AG10803 (cell line): ENCODE measurements at regions not wholly inside any gene's neighbourhood (a gene's known extent, or its start where the extent isn't known, plus 50 kb on each side); places are given as distances from the start of the nearest gene placed in this dataset.

Experiments
- DNase-seq: peaks from one replicate; pipeline ENCODE4 v3.0.0; 2010; ENCODE audit warnings: low read depth
- H3K4me3 ChIP-seq: 2 replicates; pipeline ENCODE4 v1.5.1; 2011; ENCODE audit warnings: mild to moderate bottlenecking, low read length, control low read depth
- TF ChIP-seq, protein P1 (sequence below): conservative IDR thresholded peaks from 2 replicates; pipeline ENCODE4 v1.5.1; 2011; ENCODE audit warnings: mild to moderate bottlenecking, low read length, control low read depth, inconsistent platforms

DNA sequence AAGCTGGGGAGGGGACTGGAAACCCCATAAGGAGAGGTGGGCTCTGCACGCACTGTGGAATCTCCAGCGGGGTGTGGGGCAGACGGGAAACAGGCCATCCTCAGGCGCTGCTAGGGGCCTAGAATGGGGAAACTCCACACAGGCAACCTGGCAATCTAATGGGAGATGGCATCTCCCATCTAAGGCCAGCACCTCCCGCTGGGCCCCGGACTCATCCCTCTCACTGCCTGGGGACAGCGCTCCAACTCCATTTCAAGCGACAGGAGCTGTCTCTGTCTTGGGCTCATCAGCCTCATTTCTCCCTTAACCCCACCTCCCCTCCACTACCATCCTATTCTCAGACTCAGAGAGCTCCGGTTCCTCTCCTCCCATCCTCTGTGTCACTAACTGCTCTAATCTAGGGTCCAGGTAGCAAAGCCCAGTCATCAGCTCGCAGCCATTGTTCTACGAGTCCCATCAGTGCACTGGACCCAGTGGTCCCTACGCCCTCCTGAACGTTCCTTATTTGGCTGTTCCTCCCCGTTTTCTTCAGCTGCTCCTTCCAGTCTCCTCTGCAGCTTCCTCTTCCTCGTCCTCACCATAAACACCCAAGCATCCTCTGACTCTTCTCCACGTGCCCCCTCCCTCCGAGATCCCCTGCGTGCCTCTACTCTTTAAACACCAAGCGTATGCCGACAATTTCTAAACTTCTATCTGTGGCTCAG, 93.4 kb upstream of the CASZ1 start:
- TF ChIP-seq, protein P1, sequence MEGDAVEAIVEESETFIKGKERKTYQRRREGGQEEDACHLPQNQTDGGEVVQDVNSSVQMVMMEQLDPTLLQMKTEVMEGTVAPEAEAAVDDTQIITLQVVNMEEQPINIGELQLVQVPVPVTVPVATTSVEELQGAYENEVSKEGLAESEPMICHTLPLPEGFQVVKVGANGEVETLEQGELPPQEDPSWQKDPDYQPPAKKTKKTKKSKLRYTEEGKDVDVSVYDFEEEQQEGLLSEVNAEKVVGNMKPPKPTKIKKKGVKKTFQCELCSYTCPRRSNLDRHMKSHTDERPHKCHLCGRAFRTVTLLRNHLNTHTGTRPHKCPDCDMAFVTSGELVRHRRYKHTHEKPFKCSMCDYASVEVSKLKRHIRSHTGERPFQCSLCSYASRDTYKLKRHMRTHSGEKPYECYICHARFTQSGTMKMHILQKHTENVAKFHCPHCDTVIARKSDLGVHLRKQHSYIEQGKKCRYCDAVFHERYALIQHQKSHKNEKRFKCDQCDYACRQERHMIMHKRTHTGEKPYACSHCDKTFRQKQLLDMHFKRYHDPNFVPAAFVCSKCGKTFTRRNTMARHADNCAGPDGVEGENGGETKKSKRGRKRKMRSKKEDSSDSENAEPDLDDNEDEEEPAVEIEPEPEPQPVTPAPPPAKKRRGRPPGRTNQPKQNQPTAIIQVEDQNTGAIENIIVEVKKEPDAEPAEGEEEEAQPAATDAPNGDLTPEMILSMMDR = no peak
- no peak overlapping the region for H3K4me3 ChIP-seq
- no peak for DNase-seq

DNA sequence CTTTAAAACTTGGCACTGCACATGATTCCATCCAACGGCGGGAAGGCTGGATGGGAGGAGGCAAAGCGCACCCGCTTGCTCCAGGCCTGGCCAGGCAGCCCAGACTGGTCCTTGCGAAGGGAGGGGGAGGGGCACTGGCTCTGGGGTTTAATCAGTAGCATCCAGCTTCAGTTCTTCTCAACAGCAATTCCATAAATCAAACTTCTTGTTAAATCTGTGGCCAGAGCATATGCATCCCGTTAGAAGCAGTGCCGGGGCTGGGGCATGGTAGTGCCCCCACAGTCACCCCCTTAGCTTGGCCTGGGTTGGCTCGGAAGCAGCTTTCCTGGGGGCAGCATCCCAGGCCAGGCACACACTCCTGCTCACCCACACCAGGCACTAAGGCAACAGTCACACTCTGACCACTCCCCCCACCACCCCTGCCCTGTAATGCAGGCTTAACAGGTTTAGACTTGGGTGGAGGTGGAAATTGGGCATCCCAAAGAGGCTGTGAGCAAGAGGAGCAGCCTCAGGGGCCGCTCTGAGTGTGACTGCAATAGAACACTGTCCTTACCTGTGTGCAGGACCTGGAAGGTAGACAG, 94.1 kb upstream of the CASZ1 start:
- TF ChIP-seq, protein P1 = no peak
- DNase-seq = no peak
- H3K4me3 ChIP-seq = no peak overlapping the region

DNA sequence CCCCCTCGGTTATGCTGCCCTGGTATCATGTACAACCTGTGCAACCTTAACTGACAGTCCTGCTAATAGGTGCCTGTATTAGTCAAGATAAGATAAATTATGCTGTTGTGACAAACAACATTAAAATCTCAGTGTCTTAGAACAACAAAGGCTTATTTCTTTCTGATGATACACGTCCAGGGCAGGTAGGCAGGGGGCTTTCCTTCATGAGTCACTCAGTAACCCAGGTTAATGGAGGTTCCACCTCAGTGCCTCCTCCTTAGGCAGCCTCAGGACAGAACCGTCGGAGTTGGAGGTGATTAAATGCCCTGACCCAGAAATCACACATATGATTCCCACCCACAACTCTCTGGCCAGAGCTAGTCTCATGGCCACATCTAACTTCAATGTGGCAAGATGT, 94.6 kb upstream of the CASZ1 start:
- no peak for DNase-seq

DNA sequence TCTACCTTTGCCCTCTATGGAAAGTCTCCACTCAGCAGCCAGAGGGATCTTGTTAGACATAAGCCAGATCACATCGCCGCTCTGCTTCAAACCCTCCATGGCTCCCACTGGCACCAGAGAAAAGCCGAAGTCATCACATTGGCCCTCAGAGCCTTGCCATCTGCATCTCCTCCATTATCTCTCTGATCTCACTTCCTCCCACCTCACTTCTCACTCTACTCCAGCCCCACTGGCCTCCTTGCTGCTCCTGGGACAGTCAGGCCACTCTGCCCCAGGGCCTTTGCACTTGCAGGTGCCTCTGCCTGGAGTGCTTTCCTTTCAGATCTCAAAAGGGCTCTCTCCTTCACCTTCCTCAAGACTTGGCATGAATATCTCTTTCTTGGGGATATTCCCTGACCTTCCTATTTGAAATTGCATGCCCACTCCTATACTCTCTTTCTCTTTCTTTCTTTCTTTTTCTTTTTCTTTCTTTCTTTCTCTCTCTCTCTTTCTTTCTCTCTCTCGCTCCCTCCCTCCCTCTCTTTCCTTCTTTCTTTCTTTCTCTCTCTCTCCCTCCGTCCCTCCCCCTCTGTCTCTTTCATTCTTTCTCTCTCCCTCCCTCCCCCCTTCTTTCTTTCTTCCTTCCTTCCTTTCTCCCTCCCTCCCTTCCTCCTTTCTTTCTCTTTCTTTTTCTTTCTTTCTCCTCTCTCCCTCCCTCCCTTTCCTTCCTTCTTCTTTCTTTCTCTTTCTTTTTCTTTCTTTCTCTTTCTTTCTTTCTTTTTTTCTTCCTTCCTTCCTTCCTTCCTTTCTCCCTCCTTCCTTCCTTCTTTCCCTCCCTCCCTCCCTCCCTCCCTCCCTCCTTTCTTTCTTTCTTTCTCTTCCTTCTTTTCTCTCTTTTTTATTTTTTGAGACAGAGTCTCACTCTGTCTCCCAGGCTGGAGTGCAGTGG, 96.0 kb upstream of the CASZ1 start:
- no peak for DNase-seq
- TF ChIP-seq, protein P1 = no peak
- H3K4me3 ChIP-seq = no peak overlapping the region

More for the DNA sequence above, 94.6 kb upstream of the CASZ1 start:
- H3K4me3 ChIP-seq = no peak overlapping the region
- TF ChIP-seq, protein P1 = no peak

DNA sequence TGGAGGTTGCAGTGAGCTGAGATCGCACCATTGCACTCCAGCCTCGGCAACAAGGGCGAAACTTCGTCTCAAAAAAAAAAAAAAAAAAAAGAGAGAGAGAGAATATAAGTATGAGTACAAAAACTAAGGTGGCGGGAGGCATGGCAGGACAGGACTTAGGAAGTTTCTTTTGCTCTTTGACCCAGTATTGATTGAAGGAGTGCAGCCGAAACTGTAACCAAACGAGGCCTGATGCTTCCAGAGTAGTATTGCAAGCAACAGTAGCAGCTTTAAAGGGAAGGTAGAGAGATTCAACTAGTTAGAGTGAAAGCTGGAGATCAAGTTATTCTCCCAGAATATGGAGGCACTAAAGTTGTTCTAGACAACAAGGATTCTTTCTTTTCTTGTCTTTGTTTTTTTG, 99.2 kb upstream of the CASZ1 start:
- no peak for DNase-seq
- no peak overlapping the region for H3K4me3 ChIP-seq
- TF ChIP-seq, protein P1 = no peak

DNA sequence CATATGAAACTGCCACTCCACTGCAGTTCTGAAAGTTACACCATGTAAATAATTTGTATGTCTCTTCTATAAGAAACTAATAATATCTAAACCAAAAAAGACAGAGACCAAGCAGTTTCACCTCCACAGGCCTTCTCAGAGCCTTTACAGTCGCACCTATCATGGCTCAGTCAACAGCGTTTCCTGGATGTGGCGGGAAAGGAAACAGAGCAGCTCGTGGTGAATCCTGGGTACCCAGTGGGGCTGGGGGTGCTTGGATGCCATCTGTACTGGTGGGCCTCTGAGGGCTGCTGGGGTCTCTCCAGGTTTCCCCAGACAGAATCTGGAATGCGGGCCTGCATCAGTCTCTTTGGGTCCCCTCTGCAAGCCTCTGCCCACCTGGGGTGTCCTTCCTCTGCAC, 100.2 kb upstream of the CASZ1 start:
- TF ChIP-seq, protein P1 = no peak
- no peak overlapping the region for H3K4me3 ChIP-seq
- DNase-seq = no peak
